ENCODE measurements at regions not wholly inside any gene's neighbourhood (a gene's known extent, or its start where the extent isn't known, plus 50 kb on each side); places are given as distances from the start of the nearest gene placed in this dataset.
"Not testable (repeated sequence)": the region's sequence is repeated elsewhere in the genome, so short reads cannot be mapped to it uniquely, and the experiment has no call there.

GRCh38 chr2:129004940-129005490 is 686.3 kb upstream of the HS6ST1 start:
- DNase-seq (ENCODE audit: low read depth, low spot score), result no peak

GRCh38 chr2:129006135-129006886 is 687.6 kb upstream of the HS6ST1 start:
- DNase-seq (ENCODE audit: low read depth, low spot score), result no peak

- DNase-seq (ENCODE audit: low read depth, low spot score), result no peak
Measured at GRCh38 chr2:129006901-129007300, 688.2 kb upstream of the HS6ST1 start.

DNA sequence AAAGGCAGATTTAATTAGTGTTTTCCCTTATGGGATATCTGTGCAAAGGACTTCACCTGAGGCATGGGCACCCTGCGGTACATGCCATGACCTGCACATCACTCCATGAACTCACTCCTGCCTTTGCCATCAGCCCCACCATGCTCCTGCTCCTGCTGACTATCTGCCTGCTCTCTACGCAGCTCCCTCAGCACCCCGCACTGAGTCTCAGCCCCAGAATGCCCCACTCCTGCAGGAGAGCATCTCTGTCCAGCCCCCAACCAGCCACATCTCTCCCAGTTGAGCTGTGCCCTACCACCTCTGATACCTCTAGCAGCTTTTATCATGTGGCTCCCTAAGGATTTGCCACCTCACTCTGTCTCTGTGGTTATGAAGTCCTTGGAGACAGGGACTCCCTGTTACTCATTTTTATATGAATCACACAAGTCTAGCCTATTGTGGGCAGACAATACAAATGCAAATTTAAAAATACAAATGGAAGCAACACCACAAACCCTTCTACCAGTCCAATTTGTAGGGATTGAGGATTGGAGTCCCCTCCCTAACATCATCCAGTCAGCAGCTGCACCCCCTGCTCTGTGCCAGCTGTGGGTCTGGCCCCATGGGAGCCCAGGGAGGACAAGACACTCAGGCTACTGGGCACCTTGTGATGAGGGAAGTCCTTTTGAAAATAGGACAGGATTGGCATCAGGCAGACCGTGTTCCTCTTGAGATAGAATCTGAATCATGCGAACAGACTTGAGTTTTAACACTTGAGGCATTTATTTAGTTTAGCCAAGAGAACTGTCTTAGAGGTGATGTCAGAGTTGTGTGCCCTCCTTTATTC is 689.6 kb upstream of the HS6ST1 start:
- DNase-seq (ENCODE audit: low read depth, low spot score), result no peak

DNA sequence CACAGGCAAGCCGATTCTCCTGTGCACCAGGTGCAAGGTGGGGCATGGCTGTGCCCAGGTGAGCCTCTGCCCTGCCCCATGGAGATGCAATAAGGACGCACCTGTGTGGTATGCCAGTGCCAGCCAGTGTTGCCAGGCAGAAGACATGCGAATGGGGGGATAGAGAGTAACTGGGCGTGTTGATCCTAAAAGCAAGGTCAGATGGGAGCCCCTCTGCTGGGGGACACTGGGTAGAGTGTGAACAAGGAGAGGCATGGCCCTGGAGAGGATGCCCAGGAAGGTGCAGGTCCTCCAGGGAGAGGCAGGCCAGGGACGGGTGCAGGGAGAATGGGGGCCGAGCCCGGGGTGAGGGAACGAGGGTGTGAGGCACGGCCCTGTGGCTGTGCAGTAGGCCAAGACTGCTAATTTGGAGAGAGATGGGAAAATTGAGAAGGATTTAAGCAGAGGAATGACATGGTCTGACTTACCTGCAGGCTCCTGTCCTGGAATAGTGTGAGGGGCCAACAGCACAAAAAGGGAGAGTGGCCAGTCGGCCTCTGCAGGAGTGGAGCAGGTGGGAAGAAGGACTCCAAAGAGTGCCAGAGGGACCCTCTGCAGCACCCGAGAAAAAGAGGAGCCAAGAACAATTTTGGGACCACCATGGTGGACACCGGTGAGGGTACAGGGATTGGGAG is 690.4 kb upstream of the HS6ST1 start:
- no peak for DNase-seq (ENCODE audit: low read depth, low spot score)

GRCh38 chr2:129009555-129010146 is 691.0 kb upstream of the HS6ST1 start:
- DNase-seq (ENCODE audit: low read depth, low spot score), result no peak

DNA sequence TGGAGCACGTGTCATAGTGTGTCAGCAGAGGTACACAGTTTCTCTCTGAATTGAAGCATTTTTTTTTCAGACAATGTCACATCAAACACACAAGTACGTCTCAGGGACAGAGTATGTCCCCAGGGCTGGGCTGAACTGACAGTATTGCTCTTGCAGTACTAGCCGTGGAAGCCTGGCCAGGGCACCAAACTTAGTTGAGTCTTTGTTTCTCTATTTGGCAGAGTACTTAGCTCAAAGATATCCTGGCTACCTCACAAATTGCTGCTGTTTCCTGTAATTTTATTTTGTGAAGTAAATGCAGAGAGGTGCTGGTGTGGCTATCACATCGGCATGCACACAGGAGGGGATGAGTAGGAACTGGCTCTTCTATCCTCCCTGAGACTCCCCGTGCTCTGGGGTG is 691.6 kb upstream of the HS6ST1 start:
- no peak for DNase-seq (ENCODE audit: low read depth, low spot score)

DNA sequence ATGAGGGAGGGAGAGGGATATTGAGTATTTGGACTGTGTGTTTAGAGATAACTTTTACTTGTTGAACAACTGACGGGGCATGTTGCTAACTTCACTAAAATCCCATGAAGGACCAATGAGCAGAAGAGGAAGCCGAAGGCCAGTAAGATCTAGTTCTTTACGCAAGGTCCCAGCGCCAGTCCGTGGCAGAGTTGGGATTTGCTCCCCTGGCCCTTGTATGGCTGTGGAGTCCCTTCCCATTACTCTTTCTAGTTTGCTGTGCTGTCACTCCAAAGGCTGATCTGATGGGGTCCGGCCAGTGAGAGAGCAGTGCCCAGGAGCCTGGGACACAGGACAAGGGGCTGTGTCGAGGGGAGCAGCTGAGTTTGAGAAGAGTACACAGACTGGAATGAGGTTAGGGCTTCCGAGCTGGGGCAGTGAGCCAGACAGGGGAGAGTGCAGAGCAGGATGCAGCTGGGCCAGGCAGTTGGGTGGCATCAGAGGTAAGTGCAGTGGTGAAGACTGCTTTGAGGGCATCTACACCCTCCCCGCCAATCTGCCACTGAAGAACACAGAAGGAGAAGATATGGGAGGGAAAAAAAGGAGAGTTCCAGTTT is 692.9 kb upstream of the HS6ST1 start:
- peak; percentile 10 for DNase-seq (ENCODE audit: low read depth, low spot score)

GRCh38 chr2:129014432-129014831 is 695.8 kb upstream of the HS6ST1 start:
- DNase-seq (ENCODE audit: low read depth, low spot score), result no peak

GRCh38 chr2:129015397-129016285 is 697.0 kb upstream of the HS6ST1 start:
- DNase-seq (ENCODE audit: low read depth, low spot score), result no peak

DNA sequence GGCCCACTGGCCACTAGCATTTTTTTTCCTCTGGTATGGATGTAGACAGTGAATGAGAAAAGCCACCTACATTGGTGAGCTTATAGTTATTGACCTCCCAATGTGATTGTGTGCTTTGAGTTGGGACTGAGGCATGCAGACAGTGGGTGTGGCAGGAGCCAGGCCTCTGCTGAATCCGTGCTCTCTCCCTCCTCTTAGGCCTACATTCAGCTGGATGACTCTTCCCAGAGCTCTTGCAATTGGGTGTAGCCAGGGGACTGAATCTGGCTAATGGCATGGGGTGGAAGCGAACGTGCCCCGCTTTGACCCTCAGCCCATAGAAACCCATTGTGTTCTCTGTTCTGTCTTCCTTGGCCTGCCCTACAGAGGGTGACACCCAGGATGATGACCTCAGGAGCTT is 698.3 kb upstream of the HS6ST1 start:
- no peak for DNase-seq (ENCODE audit: low read depth, low spot score)

DNA sequence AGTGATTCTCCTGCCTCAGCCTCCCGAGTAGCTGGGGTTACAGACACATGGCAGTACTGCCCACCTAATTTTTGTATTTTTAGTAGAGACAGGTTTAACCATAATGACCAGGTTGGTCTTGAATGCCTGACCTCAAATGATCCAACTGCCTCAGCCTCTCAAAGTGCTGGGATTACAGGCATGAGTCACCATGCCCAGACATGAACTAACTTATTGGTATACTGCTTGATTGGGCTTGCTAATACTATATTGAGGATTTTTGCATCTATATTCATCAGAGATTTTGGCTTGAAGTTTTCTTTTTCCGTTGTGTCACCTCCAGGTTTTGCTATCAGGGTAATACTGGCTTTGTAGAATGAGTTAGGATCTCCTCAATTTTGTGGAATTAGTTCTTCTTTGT is 706.1 kb upstream of the HS6ST1 start:
- DNase-seq (ENCODE audit: low read depth, low spot score), result no peak

- DNase-seq (ENCODE audit: low read depth, low spot score), result no peak
Measured at GRCh38 chr2:129035992-129036391, 717.3 kb upstream of the HS6ST1 start.

DNA sequence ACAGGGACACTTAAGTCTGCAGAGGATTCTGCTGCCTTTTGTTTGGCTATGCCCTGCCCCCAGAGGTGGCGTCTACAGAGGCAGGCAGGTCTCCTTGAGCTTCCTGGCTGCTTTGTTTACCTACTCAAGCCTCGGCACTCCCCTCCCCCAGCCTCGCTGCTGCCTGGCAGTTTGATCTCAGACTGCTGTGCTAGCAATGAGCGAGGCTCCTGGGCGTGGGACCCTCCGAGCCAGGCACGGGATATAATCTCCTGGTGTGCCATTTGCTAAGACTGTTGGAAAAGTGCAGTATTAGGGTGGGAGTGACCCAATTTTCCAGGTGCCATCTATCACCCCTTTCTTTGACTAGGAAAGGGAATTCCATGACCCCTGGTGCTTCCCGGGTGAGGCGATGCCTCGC is 725.0 kb upstream of the HS6ST1 start:
- not testable (repeated sequence) for DNase-seq (ENCODE audit: low read depth, low spot score)

DNA sequence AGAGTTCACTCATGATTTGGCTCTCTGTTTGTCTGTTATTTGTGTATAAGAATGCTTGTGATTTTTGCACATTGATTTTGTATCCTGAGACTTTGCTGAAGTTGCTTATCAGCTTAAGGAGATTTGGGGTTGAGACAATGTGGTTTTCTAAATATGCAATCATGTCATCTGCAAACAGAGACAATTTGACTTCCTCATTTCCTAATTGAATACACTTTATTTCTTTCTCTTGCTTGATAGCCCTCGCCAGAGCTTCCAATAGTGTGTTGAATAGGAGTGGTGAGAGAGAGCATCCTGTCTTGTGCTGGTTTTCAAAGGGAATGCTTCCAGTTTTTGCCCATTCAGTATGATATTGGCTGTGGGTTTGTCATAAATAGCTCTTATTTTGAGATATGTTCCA is 727.8 kb upstream of the HS6ST1 start:
- DNase-seq (ENCODE audit: low read depth, low spot score), result not testable (repeated sequence)

- DNase-seq (ENCODE audit: low read depth, low spot score), result peak; percentile 39
Measured at GRCh38 chr2:129050101-129050500, 731.4 kb upstream of the HS6ST1 start.

DNA sequence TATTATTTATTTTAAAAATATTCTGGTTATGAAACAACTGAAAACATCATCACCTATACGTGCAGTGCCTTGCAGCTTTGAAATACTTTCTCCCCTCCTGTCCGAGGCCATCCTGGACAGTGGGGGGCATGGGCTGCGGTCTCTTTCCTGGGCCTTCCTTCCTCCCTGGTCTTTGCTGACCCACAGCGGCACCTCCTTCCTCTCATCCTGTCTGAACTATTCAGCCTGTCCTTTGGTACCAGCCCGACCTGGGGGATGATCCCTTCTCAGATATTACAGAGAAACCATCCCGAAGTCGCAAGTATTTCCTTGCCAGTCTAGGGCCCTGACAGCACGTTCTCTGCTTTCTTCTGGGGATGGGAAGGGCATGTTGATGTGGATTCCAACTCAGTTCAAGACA is 736.6 kb upstream of the HS6ST1 start:
- DNase-seq (ENCODE audit: low read depth, low spot score), result no peak

- DNase-seq (ENCODE audit: low read depth, low spot score), result no peak
Measured at GRCh38 chr2:129055824-129056223, 737.2 kb upstream of the HS6ST1 start.

DNA sequence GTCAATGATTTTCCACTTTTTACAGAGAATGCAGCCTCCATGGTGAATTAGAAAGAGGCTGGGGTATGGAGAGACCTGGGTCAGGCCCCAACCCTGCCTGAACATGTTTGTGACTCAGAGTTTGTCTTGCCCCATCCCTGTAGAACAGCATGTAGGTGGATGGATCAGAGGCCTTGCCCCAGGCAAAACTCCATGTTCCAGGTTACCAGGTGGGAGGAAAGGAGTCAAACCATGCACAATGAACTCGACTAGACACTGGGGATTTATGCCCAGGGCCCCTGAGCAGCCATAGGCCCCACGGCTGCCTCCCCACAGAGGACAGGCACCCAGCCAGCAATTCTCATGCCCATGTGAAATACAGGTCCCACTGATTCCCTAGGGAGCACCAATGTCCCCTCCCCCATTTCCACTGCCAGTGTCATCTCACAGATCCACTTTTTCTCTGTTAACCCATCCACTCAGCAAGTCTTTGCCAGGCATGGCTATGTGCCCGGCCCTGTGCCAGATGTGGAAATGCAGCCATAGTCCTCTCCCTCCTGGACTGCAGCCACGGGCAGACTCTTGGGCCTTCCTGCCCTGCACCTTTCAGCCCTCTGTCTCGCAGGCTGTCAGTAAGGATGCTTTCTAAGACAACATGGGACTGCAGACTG is 737.8 kb upstream of the HS6ST1 start:
- peak; percentile 16 for DNase-seq (ENCODE audit: low read depth, low spot score)

DNA sequence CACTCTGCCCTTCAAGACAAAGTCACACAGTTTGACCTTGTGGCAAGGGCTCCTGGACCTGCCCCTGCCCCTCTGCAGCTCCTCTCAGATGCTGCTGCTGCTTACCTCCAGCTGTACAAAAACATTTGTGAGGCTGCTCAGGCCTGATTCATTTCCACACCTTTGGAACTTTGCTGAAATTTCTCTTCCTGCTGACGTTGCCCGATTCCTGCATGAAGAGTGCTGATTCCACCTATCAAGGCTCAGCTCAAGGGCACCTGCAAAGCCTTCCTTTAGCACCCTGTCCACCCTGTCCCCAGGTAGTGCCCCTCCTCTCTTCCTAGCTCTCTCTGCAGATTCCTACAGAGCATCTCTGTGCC is 738.3 kb upstream of the HS6ST1 start:
- no peak for DNase-seq (ENCODE audit: low read depth, low spot score)
